CD4-positive, alpha-beta T cell (primary cell): ENCODE measurements at regions not wholly inside any gene's neighbourhood (a gene's known extent, or its start where the extent isn't known, plus 50 kb on each side); places are given as distances from the start of the nearest gene placed in this dataset.
"Not testable (repeated sequence)": the region's sequence is repeated elsewhere in the genome, so short reads cannot be mapped to it uniquely, and the experiment has no call there.

ENCODE experiments used
- ATAC-seq: fragments of 200-7000 bp; cut with Tn5 transposase; one replicate; pipeline ENCODE4 v1.10.0; 2022; ENCODE audit warnings: mild to moderate bottlenecking; ENCODE audit not compliant: poor library complexity
- CTCF ChIA-PET: fragments of 350-600 bp; sonication (Branson Sonifier 250); formaldehyde crosslinking; loops from one replicate; lab custom pipeline; 2021; ENCODE audit warnings: antibody characterized with exemption, inconsistent platforms; lab: Charles Lee
- POLR2A ChIA-PET: fragments of 350-600 bp; sonication (Branson Sonifier 250); formaldehyde crosslinking; loops from one replicate; lab custom pipeline; 2021; ENCODE audit warnings: antibody characterized with exemption, inconsistent platforms; lab: Charles Lee
- DNase-seq, 14 experiments: peaks; one replicate each; pipeline ENCODE4 v3.0.0-alpha.2; 2013 to 2020; ENCODE audit warnings: mixed read lengths in 2 of 14
- H3K27ac ChIP-seq, 2 donors: one replicate each; pipeline versions ENCODE4 v1.5.1 to v1.7.0; 2013; ENCODE audit warnings: low read length in 2 of 2, low read depth in 1 of 2, mild to moderate bottlenecking in 1 of 2
- H3K27me3 ChIP-seq, 2 experiments: 1 replicate in 1 of 2; 2 replicates in 1 of 2; pipeline versions ENCODE4 v1.6.1 to v1.7.0; 2013; ENCODE audit warnings: low read length in 2 of 2, control low read depth in 1 of 2, mild to moderate bottlenecking in 1 of 2, moderate library complexity in 1 of 2; ENCODE audit not compliant: insufficient read depth in 2 of 2, control insufficient read depth in 1 of 2
- H3K36me3 ChIP-seq: one replicate; pipeline ENCODE4 v1.6.1; 2013; ENCODE audit warnings: low read length, control low read depth; ENCODE audit not compliant: insufficient read depth
- H3K4me1 ChIP-seq: one replicate; pipeline ENCODE4 v1.6.1; 2013; ENCODE audit warnings: low read length, control low read depth; ENCODE audit not compliant: insufficient read depth
- H3K4me3 ChIP-seq: one replicate; pipeline ENCODE4 v1.5.1; 2013; ENCODE audit warnings: mild to moderate bottlenecking, low read length, moderate library complexity
- H3K9me3 ChIP-seq, 2 experiments: 1 replicate in 1 of 2; 2 replicates in 1 of 2; pipeline versions ENCODE4 v1.6.1 to v1.7.0; 2013; ENCODE audit warnings: low read length in 2 of 2, mild to moderate bottlenecking in 2 of 2, control low read depth in 1 of 2, moderate library complexity in 1 of 2; ENCODE audit not compliant: control insufficient read depth in 1 of 2, insufficient read depth in 1 of 2
- H3K27ac Mint-ChIP-seq: one replicate; pipeline ENCODE4 v1.8.0; 2020; ENCODE audit warnings: mixed read lengths
- H3K27me3 Mint-ChIP-seq: one replicate; pipeline ENCODE4 v1.8.0; 2021; ENCODE audit warnings: mixed read lengths
- H3K36me3 Mint-ChIP-seq: one replicate; pipeline ENCODE4 v1.8.0; 2021; ENCODE audit warnings: low read depth, mixed read lengths
- H3K4me1 Mint-ChIP-seq: one replicate; pipeline ENCODE4 v1.8.0; 2021; ENCODE audit warnings: low read depth, mixed read lengths
- H3K4me3 Mint-ChIP-seq: one replicate; pipeline ENCODE4 v1.8.0; 2020; ENCODE audit warnings: mild to moderate bottlenecking, mixed read lengths
- H3K9me3 Mint-ChIP-seq: one replicate; pipeline ENCODE4 v1.8.0; 2020; ENCODE audit warnings: mixed read lengths
- CTCF ChIP-seq: fragments of 200-600 bp; IDR thresholded peaks from one replicate; pipeline ENCODE4 v1.8.0; 2022; ENCODE audit warnings: antibody characterized with exemption, mild to moderate bottlenecking
- intact Hi-C, 2 experiments: fragments of 100-400 bp; cut with DNase I in 1 of 2; cut with micrococcal nuclease in 1 of 2; formaldehyde crosslinking; loops; one replicate each; pipeline versions ENCODE4 v1.15.1 to v1.9.0; 2023 to 2025; cut with DNase I, micrococcal nuclease

- ChIA-PET CTCF (no interaction called here), POLR2A (no interaction called here)
- Histone ChIP-seq H3K4me1 (no peaks in the 10 kb centered on the region), H3K9me3 (no peaks in the 10 kb centered on the region), H3K4me3 (no peak overlapping the region), H3K27ac (no peak overlapping the region), H3K36me3 (no peaks in the 10 kb centered on the region), H3K27me3 (no peaks in the 10 kb centered on the region)
- no peaks in the 10 kb centered on the region for H3K9me3 Mint-ChIP-seq
- DNase-seq (no peak), ATAC-seq (no peak)
- no peak for TF ChIP-seq CTCF
- no peaks in the 10 kb centered on the region for H3K27me3 Mint-ChIP-seq
- no peaks in the 10 kb centered on the region for H3K4me1 Mint-ChIP-seq
- no peak overlapping the region for H3K4me3 Mint-ChIP-seq
- H3K27ac Mint-ChIP-seq, result no peak overlapping the region
- no peaks in the 10 kb centered on the region for H3K36me3 Mint-ChIP-seq
- intact Hi-C loops, result no loop called here
Observed at GRCh38 chr3:154835639-154836038, 244.5 kb upstream of the MME start.

- H3K4me3 Mint-ChIP-seq, H3K4me3 ChIP-seq, H3K27me3 Mint-ChIP-seq, ATAC-seq, H3K4me1 ChIP-seq, intact Hi-C loops, H3K9me3 ChIP-seq, CTCF ChIA-PET, H3K36me3 ChIP-seq, H3K27ac Mint-ChIP-seq, H3K4me1 Mint-ChIP-seq, POLR2A ChIA-PET, DNase-seq, H3K9me3 Mint-ChIP-seq, H3K27me3 ChIP-seq, H3K36me3 Mint-ChIP-seq, H3K27ac ChIP-seq: not testable (repeated sequence)
Observed at GRCh38 chr3:154834831-154835230, 245.3 kb upstream of the MME start.

- POLR2A ChIA-PET, result no interaction called here
- H3K36me3 Mint-ChIP-seq, result no peaks in the 10 kb centered on the region
- no peak for ATAC-seq
Observed at GRCh38 chr3:154829929-154830328, 250.2 kb upstream of the MME start.

More at GRCh38 chr3:154829929-154830328, 250.2 kb upstream of the MME start:
- CTCF ChIA-PET, result no interaction called here
- Mint-ChIP-seq H3K27me3 (no peaks in the 10 kb centered on the region), H3K27ac (no peak overlapping the region), H3K9me3 (no peaks in the 10 kb centered on the region), H3K4me1 (no peaks in the 10 kb centered on the region), H3K4me3 (no peak overlapping the region)
- Histone ChIP-seq H3K9me3 (peaks cover 0 to 5% of the 10 kb centered on the region in 2 experiments), H3K4me3 (no peak overlapping the region), H3K4me1 (no peaks in the 10 kb centered on the region), H3K27me3 (no peaks in the 10 kb centered on the region), H3K36me3 (no peaks in the 10 kb centered on the region), H3K27ac (no peak overlapping the region)
- no peak for TF ChIP-seq CTCF
- intact Hi-C loops, result no loop called here
- DNase-seq, result no peak
